ENCODE measurements at regions not wholly inside any gene's neighbourhood (a gene's known extent, or its start where the extent isn't known, plus 50 kb on each side); places are given as distances from the start of the nearest gene placed in this dataset.

GRCh38 chr17:79452706-79453105 is 158.1 kb downstream of the RBFOX3 start:
- TF ChIP-seq CTCF (IDR thresholded peaks at IDR 0.05) (no peak), POLR2A (IDR thresholded peaks at IDR 0.05) (no peak)
